Kasumi-1 (cell line): ENCODE measurements at regions not wholly inside any gene's neighbourhood (a gene's known extent, or its start where the extent isn't known, plus 50 kb on each side); places are given as distances from the start of the nearest gene placed in this dataset.

Source experiments
- DNase-seq, 2 experiments: peaks; one replicate each; lab custom pipeline; 2025; lab: John Stamatoyannopoulos, UW

GRCh38 chr17:77474292-77474988, 333.7 kb downstream of the SEC14L1 start:
- DNase-seq, result no peak

GRCh38 chr17:77475016-77475976, 334.5 kb downstream of the SEC14L1 start:
- no peak for DNase-seq

- DNase-seq, result no peak
Measured at GRCh38 chr17:77476006-77476405, 335.2 kb downstream of the SEC14L1 start.

- DNase-seq, result no peak
Measured at GRCh38 chr17:77476498-77476897, 335.7 kb downstream of the SEC14L1 start.

- DNase-seq, result no peak
Measured at GRCh38 chr17:77476931-77477805, 336.4 kb downstream of the SEC14L1 start.

- DNase-seq, result no peak
Measured at GRCh38 chr17:77478281-77478680, 337.5 kb downstream of the SEC14L1 start.

GRCh38 chr17:77478899-77479298, 338.1 kb downstream of the SEC14L1 start:
- DNase-seq, result no peak

GRCh38 chr17:77479372-77480198, 338.8 kb downstream of the SEC14L1 start:
- no peak for DNase-seq

- no peak for DNase-seq
Measured at GRCh38 chr17:77480199-77480508, 339.4 kb downstream of the SEC14L1 start.

GRCh38 chr17:77480509-77481215, 339.9 kb downstream of the SEC14L1 start:
- DNase-seq, result no peak

GRCh38 chr17:77481476-77482374, 341.0 kb downstream of the SEC14L1 start:
- no peak for DNase-seq

- no peak for DNase-seq
Measured at GRCh38 chr17:77482375-77483127, 341.8 kb downstream of the SEC14L1 start.

- no peak for DNase-seq
Measured at GRCh38 chr17:77483128-77483598, 342.4 kb downstream of the SEC14L1 start.

GRCh38 chr17:77484111-77484510, 343.3 kb downstream of the SEC14L1 start:
- no peak for DNase-seq

- DNase-seq, result no peak
Measured at GRCh38 chr17:77485089-77485833, 344.5 kb downstream of the SEC14L1 start.

GRCh38 chr17:77487211-77487629, 346.5 kb downstream of the SEC14L1 start:
- DNase-seq, result no peak

- no peak for DNase-seq
Measured at GRCh38 chr17:77487677-77488530, 347.1 kb downstream of the SEC14L1 start.
